Fibroblast of lung (primary cell): ENCODE measurements at regions not wholly inside any gene's neighbourhood (a gene's known extent, or its start where the extent isn't known, plus 50 kb on each side); places are given as distances from the start of the nearest gene placed in this dataset.

Source experiments
- DNase-seq, 2 donors: peaks; one replicate each; pipeline versions ENCODE4 v3.0.0 to v3.0.0-alpha.2; 2010; ENCODE audit warnings: low read depth in 2 of 2
- H2AFZ ChIP-seq: 2 replicates; pipeline ENCODE4 v1.5.1; 2012; ENCODE audit warnings: low read length, control low read depth, inconsistent platforms
- H3K27ac ChIP-seq: 2 replicates; pipeline ENCODE4 v1.5.1; 2011; ENCODE audit warnings: low read length, control low read depth; ENCODE audit not compliant: insufficient read depth
- H3K27me3 ChIP-seq: 2 replicates; pipeline ENCODE4 v1.5.1; 2011; ENCODE audit warnings: mild to moderate bottlenecking, low read length; ENCODE audit not compliant: control insufficient read depth, insufficient read depth
- H3K36me3 ChIP-seq: 2 replicates; pipeline ENCODE4 v1.5.1; 2011; ENCODE audit warnings: low read length; ENCODE audit not compliant: control insufficient read depth, insufficient read depth
- H3K4me1 ChIP-seq: 2 replicates; pipeline ENCODE4 v1.5.1; 2011; ENCODE audit warnings: low read length; ENCODE audit not compliant: control insufficient read depth, insufficient read depth; ENCODE audit errors: extremely low read depth
- H3K4me2 ChIP-seq: 2 replicates; pipeline ENCODE4 v1.5.1; 2011; ENCODE audit warnings: low read length, control low read depth; ENCODE audit not compliant: insufficient read depth; ENCODE audit errors: extremely low read depth
- H3K4me3 ChIP-seq, 4 experiments: fragments of 200-600 bp in 1 of 4; sonication (generic) in 1 of 4; replicated peaks in 1 of 4; 2 replicates each; pipeline ENCODE4 v1.5.1; 2011 to 2016; ENCODE audit warnings: low read length in 4 of 4, low read depth in 3 of 4, mild to moderate bottlenecking in 3 of 4, control low read depth in 2 of 4, inconsistent platforms in 1 of 4, mixed read lengths in 1 of 4; ENCODE audit not compliant: insufficient read depth in 1 of 4; ENCODE audit errors: control extremely low read depth in 1 of 4
- H3K79me2 ChIP-seq: 2 replicates; pipeline ENCODE4 v1.5.1; 2012; ENCODE audit warnings: mild to moderate bottlenecking, low read length, inconsistent platforms; ENCODE audit not compliant: control insufficient read depth, insufficient read depth
- H3K9ac ChIP-seq: 2 replicates; pipeline ENCODE4 v1.5.1; 2011; ENCODE audit warnings: mild to moderate bottlenecking, low read length, control low read depth; ENCODE audit not compliant: insufficient read depth
- H3K9me3 ChIP-seq: 2 replicates; pipeline ENCODE4 v1.5.1; 2012; ENCODE audit warnings: low read depth, low read length; ENCODE audit not compliant: control insufficient read depth, insufficient read depth
- H4K20me1 ChIP-seq: 2 replicates; pipeline ENCODE4 v1.5.1; 2011; ENCODE audit warnings: low read length; ENCODE audit not compliant: control insufficient read depth, insufficient read depth; ENCODE audit errors: extremely low read depth
- CTCF ChIP-seq, 2 donors: IDR thresholded peaks in 1 of 2; conservative IDR thresholded peaks in 1 of 2; 1 replicate in 1 of 2; 2 replicates in 1 of 2; pipeline ENCODE4 v1.5.1; 2011 to 2012; ENCODE audit warnings: low read length in 2 of 2, control low read depth in 1 of 2, inconsistent platforms in 1 of 2, low read depth in 1 of 2, mild to moderate bottlenecking in 1 of 2
- EZH2 ChIP-seq: IDR thresholded peaks from 2 replicates; pipeline ENCODE4 v1.5.1; 2012; ENCODE audit warnings: low read length, control low read depth, mild to moderate bottlenecking; ENCODE audit errors: missing control alignments

DNA sequence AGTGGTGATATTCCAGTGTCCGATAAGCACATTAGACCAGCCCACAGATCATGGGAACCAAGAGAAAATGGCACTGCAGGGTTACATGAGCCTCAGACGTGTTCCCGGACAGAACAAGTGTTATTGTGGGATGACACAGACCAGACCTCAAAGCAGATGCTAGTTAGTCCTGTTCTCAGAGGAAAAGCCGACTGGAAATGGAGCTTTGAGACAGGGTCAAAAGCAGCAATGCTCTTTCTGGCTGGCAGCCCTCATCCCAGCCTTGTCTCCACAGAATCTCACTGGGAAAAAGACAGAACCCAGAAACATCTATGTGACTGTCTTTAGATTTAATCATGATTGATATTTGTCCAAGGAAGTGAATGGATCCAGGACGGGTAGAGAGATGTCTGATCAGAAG, 506.8 kb downstream of the INSC start:
- no peaks in the 10 kb centered on the region for H3K36me3 ChIP-seq
- H3K9me3 ChIP-seq = no peaks in the 10 kb centered on the region
- H4K20me1 ChIP-seq = no peaks in the 10 kb centered on the region
- no peak for TF ChIP-seq EZH2
- TF ChIP-seq CTCF (conservative IDR thresholded peaks at IDR 0.05 in 1 of 2, IDR thresholded peaks at IDR 0.05 in 1 of 2; ENCODE audit: low read depth in 1 of 2, low read length in 2 of 2) = no peak
- no peaks in the 10 kb centered on the region for H3K79me2 ChIP-seq
- no peak overlapping the region for H3K9ac ChIP-seq
- no peaks in the 10 kb centered on the region for H3K4me1 ChIP-seq
- peaks cover 2% of the 10 kb centered on the region for H3K27me3 ChIP-seq
- no peak overlapping the region for H3K27ac ChIP-seq
- DNase-seq = no peak
- no peak overlapping the region for H2AFZ ChIP-seq
- no peak overlapping the region for H3K4me2 ChIP-seq
- no peak overlapping the region for H3K4me3 ChIP-seq

DNA sequence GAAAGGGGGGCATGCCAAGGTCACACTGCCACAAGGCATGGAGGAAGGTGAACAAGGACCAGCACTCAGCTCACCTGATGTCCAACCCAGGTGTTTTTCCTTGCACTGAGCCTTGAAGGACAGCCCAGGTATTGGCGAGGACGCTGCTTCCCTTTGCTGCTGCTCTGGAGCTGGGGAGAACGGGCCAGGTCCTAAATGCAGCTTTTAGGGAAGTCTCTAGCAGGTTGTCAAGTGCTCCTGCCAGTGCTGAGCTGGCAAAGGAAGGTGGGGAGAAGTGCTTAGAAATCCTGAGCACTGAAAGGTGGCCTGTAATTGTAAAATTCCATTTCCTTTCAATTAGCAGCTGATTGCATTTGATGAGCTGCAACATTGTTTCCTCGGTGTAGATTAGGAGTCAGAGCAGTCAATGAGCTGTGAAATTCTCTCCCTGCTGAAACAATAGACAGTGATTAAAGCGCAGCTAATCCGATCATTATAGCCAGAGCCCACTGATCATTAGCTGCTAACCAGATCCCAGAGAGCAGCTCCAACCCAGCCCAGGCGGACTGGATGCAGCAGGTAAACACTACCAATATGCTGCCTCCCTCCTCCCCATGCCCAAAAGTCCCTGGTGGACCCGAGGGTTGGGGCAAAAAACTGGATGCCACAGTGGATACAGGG, 507.6 kb downstream of the INSC start:
- no peaks in the 10 kb centered on the region for H3K79me2 ChIP-seq
- H3K9me3 ChIP-seq = no peaks in the 10 kb centered on the region
- H3K27me3 ChIP-seq = peaks cover 2% of the 10 kb centered on the region
- no peak for TF ChIP-seq CTCF (conservative IDR thresholded peaks at IDR 0.05 in 1 of 2, IDR thresholded peaks at IDR 0.05 in 1 of 2; ENCODE audit: low read depth in 1 of 2, low read length in 2 of 2)
- no peak for TF ChIP-seq EZH2
- no peak overlapping the region for H3K27ac ChIP-seq
- H3K9ac ChIP-seq = no peak overlapping the region
- no peaks in the 10 kb centered on the region for H4K20me1 ChIP-seq
- no peak overlapping the region for H3K4me2 ChIP-seq
- H3K36me3 ChIP-seq = no peaks in the 10 kb centered on the region
- no peak overlapping the region for H3K4me3 ChIP-seq
- DNase-seq = no peak
- no peaks in the 10 kb centered on the region for H3K4me1 ChIP-seq
- no peak overlapping the region for H2AFZ ChIP-seq

DNA sequence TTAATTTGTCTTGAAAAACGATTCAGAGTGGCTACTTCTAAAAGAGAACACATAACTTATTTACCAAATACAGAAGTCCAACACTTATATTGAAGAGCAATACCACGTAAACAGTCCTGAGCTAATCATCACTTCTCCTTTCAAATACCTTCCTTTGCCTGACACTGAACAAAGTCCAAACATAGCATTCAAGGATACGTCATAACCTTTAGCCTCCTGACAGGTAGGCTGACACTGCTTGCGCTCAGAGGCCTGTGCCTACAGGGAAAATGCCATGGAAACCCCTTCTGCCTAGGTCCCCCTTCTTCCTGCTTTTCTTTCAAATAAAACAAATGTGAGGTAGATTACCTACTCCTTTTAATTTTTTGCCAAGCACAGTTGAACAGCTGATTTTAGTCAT, 510.0 kb downstream of the INSC start:
- no peak for TF ChIP-seq CTCF (conservative IDR thresholded peaks at IDR 0.05 in 1 of 2, IDR thresholded peaks at IDR 0.05 in 1 of 2; ENCODE audit: low read depth in 1 of 2, low read length in 2 of 2)
- TF ChIP-seq EZH2 = no peak
- DNase-seq = no peak
- Histone ChIP-seq H3K4me2 (no peak overlapping the region), H3K9me3 (no peaks in the 10 kb centered on the region), H3K27ac (no peak overlapping the region), H3K27me3 (peaks cover 2% of the 10 kb centered on the region), H3K79me2 (no peaks in the 10 kb centered on the region), H4K20me1 (no peaks in the 10 kb centered on the region), H3K9ac (no peak overlapping the region), H3K4me3 (no peak overlapping the region), H3K4me1 (no peaks in the 10 kb centered on the region), H3K36me3 (no peaks in the 10 kb centered on the region), H2AFZ (no peak overlapping the region)
